BE2C (cell line): ENCODE measurements at regions not wholly inside any gene's neighbourhood (a gene's known extent, or its start where the extent isn't known, plus 50 kb on each side); places are given as distances from the start of the nearest gene placed in this dataset.
"Not testable (repeated sequence)": the region's sequence is repeated elsewhere in the genome, so short reads cannot be mapped to it uniquely, and the experiment has no call there.

Experiments used
- DNase-seq: peaks from one replicate; pipeline ENCODE4 v3.0.0-alpha.2; 2020
- H3K27me3 ChIP-seq: fragments of 250-450 bp; sonication (Bioruptor Pico); 2 replicates; pipeline ENCODE4 v1.5.1; 2020; ENCODE audit warnings: mild to moderate bottlenecking
- H3K36me3 ChIP-seq: fragments of 250-450 bp; sonication (Bioruptor Pico); 2 replicates; pipeline ENCODE4 v1.5.1; 2020; ENCODE audit warnings: mild to moderate bottlenecking
- H3K4me1 ChIP-seq: fragments of 250-450 bp; sonication (Bioruptor Pico); 2 replicates; pipeline ENCODE4 v1.5.1; 2020
- H3K4me3 ChIP-seq: 2 replicates; pipeline ENCODE4 v1.5.1; 2011; ENCODE audit warnings: low read depth, low read length
- H3K9me3 ChIP-seq: fragments of 250-450 bp; sonication (Bioruptor Pico); 2 replicates; pipeline ENCODE4 v1.5.1; 2020
- TF ChIP-seq, protein P1 (sequence below): IDR thresholded peaks from 2 replicates; pipeline ENCODE4 v1.5.1; 2012; ENCODE audit warnings: mild to moderate bottlenecking, low read depth, low read length

DNA sequence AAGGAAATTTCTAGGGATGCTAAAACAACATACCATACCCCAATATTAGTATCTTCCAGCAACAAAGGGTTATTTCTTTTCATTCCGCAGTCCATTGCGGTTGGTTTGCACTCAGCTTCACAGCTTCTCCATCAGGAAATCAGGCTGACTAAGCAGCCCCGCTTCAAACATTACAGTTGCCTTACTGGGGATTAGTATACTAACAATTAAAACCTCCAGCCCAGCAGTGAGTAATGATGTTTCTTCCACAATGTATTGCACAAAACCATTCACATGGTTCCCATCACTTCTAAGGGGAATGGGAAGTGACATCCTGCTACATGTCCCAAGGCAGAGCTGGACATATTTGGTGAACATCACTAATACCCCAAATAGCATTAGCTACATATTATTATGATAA, 1384.9 kb downstream of the CDH8 start:
- H3K27me3 ChIP-seq, result no peaks in the 10 kb centered on the region
- no peak for DNase-seq
- H3K4me1 ChIP-seq, result no peaks in the 10 kb centered on the region
- no peaks in the 10 kb centered on the region for H3K36me3 ChIP-seq
- H3K9me3 ChIP-seq, result no peaks in the 10 kb centered on the region
- TF ChIP-seq, protein P1, sequence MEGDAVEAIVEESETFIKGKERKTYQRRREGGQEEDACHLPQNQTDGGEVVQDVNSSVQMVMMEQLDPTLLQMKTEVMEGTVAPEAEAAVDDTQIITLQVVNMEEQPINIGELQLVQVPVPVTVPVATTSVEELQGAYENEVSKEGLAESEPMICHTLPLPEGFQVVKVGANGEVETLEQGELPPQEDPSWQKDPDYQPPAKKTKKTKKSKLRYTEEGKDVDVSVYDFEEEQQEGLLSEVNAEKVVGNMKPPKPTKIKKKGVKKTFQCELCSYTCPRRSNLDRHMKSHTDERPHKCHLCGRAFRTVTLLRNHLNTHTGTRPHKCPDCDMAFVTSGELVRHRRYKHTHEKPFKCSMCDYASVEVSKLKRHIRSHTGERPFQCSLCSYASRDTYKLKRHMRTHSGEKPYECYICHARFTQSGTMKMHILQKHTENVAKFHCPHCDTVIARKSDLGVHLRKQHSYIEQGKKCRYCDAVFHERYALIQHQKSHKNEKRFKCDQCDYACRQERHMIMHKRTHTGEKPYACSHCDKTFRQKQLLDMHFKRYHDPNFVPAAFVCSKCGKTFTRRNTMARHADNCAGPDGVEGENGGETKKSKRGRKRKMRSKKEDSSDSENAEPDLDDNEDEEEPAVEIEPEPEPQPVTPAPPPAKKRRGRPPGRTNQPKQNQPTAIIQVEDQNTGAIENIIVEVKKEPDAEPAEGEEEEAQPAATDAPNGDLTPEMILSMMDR, result no peak
- no peak overlapping the region for H3K4me3 ChIP-seq

DNA sequence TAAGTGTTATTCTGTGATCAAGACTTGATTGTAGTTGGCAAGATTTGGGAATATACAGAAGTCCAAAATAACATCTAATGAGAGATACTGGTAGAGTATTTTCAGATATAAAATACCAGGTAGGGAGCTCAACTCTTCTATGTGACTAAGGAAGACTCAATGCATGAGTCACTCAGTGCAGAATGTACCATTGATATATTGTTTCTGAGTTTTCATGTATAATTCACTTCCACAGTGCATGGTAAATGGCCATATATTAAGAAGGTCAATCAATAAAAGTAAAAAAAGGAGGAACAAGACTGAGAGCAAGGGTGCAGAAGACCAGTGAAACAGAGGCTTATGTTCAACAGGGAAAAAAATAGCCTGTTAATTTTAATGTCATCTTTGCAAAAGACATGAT, 1387.9 kb downstream of the CDH8 start:
- no peak for DNase-seq
- Histone ChIP-seq H3K4me3 (no peak overlapping the region), H3K9me3 (no peaks in the 10 kb centered on the region), H3K27me3 (no peaks in the 10 kb centered on the region), H3K36me3 (no peaks in the 10 kb centered on the region), H3K4me1 (no peaks in the 10 kb centered on the region)
- TF ChIP-seq, protein P1, result no peak

DNA sequence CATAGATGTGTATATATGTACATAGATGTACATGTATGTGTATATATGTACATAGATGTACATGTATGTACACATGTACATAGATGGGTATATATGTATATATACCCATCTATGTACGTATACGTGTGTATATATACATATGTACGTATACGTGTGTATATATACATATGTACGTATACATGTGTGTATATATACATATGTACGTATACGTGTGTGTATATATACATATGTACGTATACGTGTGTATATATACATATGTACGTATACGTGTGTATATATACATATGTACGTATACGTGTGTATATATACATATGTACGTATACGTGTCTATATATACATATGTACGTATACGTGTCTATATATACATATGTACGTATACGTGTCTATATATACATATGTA, 1388.8 kb downstream of the CDH8 start:
- H3K9me3 ChIP-seq, H3K4me3 ChIP-seq, H3K27me3 ChIP-seq, H3K36me3 ChIP-seq, DNase-seq, H3K4me1 ChIP-seq: not testable (repeated sequence)

DNA sequence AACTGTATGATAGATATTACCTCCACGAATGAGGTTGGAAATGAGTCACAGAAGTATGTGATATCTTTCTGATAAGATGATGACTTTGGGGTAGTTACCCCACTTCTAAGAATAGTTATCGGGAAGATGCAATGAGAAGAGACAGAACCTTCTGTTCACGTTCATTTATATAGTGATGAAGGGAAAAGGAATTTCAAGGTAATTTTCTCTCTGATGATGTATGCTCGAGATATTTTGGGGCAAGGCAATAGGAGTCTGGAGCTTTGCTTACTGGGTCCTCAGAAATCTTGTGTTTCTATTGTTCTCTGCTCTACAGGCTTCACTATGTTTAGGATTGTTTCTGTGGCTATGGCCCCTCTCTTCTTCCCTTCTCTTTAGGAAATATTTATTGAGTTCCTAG, 1389.6 kb downstream of the CDH8 start:
- Histone ChIP-seq H3K27me3 (no peaks in the 10 kb centered on the region), H3K4me1 (no peaks in the 10 kb centered on the region), H3K4me3 (no peak overlapping the region), H3K36me3 (no peaks in the 10 kb centered on the region), H3K9me3 (no peaks in the 10 kb centered on the region)
- TF ChIP-seq, protein P1, result no peak
- DNase-seq, result no peak

DNA sequence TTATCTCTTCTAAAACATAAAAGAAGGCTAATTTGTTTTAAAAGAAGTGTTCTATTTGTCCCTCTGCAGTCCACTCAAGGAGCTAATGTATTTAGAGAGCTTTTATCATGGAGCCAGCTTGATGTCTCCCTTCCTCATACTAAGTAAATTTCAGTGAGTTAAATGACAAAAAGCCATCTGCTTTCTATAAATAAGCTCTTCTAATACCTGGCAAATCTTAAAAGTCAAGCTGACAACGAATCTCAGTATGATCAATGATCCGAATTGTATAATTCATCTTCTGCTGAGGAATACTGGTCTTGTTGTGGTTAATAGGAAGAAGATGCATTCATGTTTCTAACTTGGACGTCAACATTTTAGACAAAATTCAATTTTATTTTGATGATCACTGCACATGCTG, 1390.7 kb downstream of the CDH8 start:
- no peak for DNase-seq

DNA sequence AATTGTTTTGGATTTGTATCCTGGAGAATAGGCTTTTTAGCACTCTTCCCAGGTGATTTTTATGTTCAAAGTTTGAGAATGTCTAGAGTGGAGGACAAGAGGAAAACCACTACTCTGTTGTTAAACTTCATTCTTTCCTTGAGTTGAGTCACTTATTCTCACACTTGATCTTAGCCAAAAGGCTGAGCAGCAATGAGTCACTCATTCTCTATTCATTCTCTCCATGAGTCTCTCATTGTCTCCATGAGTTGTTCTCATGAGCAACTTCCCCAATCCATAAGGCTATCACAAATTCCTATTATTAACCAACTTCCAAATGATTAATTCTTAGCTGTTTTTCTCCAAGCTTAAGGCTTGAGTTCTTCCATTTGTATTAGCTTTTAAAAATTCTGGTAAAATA, 1393.3 kb downstream of the CDH8 start:
- DNase-seq, result no peak
- Histone ChIP-seq H3K4me1 (no peaks in the 10 kb centered on the region), H3K36me3 (no peaks in the 10 kb centered on the region), H3K27me3 (no peaks in the 10 kb centered on the region), H3K4me3 (no peak overlapping the region), H3K9me3 (no peaks in the 10 kb centered on the region)
- TF ChIP-seq, protein P1, result no peak

More for the DNA sequence above, 1390.7 kb downstream of the CDH8 start:
- TF ChIP-seq, protein P1, result no peak
- no peaks in the 10 kb centered on the region for H3K27me3 ChIP-seq
- H3K9me3 ChIP-seq, result no peaks in the 10 kb centered on the region
- no peaks in the 10 kb centered on the region for H3K4me1 ChIP-seq
- H3K4me3 ChIP-seq, result no peak overlapping the region
- H3K36me3 ChIP-seq, result no peaks in the 10 kb centered on the region

DNA sequence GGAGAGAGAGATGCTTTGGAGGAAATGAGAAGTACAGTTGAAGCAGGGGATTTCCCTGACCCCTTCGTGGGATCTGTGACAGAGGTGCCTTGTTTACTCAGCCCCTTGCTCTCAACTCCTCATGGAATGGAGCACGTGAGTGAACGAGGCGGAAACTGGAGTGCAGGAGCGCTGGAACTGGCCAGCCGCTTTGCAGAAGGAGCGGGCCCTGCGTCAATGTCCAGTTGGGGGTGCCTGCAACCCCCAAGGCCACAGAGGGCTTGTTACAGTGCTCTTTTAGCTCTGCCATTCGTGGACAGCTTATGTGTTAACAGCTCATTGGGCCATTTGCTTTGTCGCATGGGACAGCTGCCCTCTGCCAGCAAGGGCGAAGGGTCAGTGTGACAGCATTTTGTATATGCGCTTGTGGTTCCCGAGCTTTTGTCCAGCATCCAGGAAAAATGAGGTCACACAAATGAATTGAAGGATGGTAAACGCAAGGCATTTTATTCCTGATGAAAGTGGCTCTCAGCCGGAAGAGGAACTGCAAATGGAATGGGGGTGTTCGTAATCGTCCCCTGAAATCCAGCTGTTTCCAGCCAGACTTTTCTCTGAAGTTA, 1395.1 kb downstream of the CDH8 start:
- Histone ChIP-seq H3K9me3 (no peaks in the 10 kb centered on the region), H3K4me3 (no peak overlapping the region), H3K36me3 (no peaks in the 10 kb centered on the region), H3K27me3 (no peaks in the 10 kb centered on the region), H3K4me1 (no peaks in the 10 kb centered on the region)
- TF ChIP-seq, protein P1, result no peak
- DNase-seq, result no peak
